HG02610 (cell line): ENCODE measurements at regions not wholly inside any gene's neighbourhood (a gene's known extent, or its start where the extent isn't known, plus 50 kb on each side); places are given as distances from the start of the nearest gene placed in this dataset.

Experiments
- ATAC-seq: cut with Tn5 transposase; IDR thresholded peaks from one replicate; pipeline ENCODE4 v1.9.1; 2021; ENCODE audit warnings: mild to moderate bottlenecking, moderate library complexity; ENCODE audit not compliant: unreplicated experiment

- no peak for ATAC-seq
These were observed 67.3 kb upstream of the ERRFI1 start for GRCh38 chr1:8093221-8093980.

GRCh38 chr1:8092657-8093056 is 66.5 kb upstream of the ERRFI1 start:
- no peak for ATAC-seq

- ATAC-seq: no peak
These were observed 65.6 kb upstream of the ERRFI1 start for GRCh38 chr1:8091691-8092090.

GRCh38 chr1:8090241-8090702 is 64.2 kb upstream of the ERRFI1 start:
- no peak for ATAC-seq

- ATAC-seq: no peak
These were observed 63.6 kb upstream of the ERRFI1 start for GRCh38 chr1:8089535-8090228.

- ATAC-seq: no peak
These were observed 59.9 kb upstream of the ERRFI1 start for GRCh38 chr1:8086055-8086454.

GRCh38 chr1:8084913-8085312 is 58.8 kb upstream of the ERRFI1 start:
- no peak for ATAC-seq

- no peak for ATAC-seq
These were observed 57.8 kb upstream of the ERRFI1 start for GRCh38 chr1:8083739-8084484.

- ATAC-seq: no peak
These were observed 56.8 kb upstream of the ERRFI1 start for GRCh38 chr1:8082945-8083344.

GRCh38 chr1:8078176-8078671 is 52.1 kb upstream of the ERRFI1 start:
- no peak for ATAC-seq

GRCh38 chr1:8077602-8078001 is 51.5 kb upstream of the ERRFI1 start:
- no peak for ATAC-seq

- no peak for ATAC-seq
These were observed 51.0 kb upstream of the ERRFI1 start for GRCh38 chr1:8077120-8077573.

- ATAC-seq: no peak
These were observed 50.1 kb upstream of the ERRFI1 start for GRCh38 chr1:8076176-8076575.
